Breast epithelium (tissue), 4 donors: ENCODE measurements at regions not wholly inside any gene's neighbourhood (a gene's known extent, or its start where the extent isn't known, plus 50 kb on each side); places are given as distances from the start of the nearest gene placed in this dataset.

ENCODE experiments used
- DNase-seq, 2 donors: peaks; one replicate each; pipeline ENCODE4 v3.0.0-alpha.2; 2019; ENCODE audit warnings: low spot score in 2 of 2
- H3K27ac ChIP-seq, 2 donors: fragments of 200-600 bp; sonication (generic) in 1 of 2; one replicate each; pipeline ENCODE4 v1.5.1; 2016 to 2019; ENCODE audit warnings: mild to moderate bottlenecking in 1 of 2
- H3K27me3 ChIP-seq, 2 donors: fragments of 200-600 bp; sonication (generic) in 1 of 2; one replicate each; pipeline versions ENCODE4 v1.5.1 to v1.6.0; 2017 to 2019; ENCODE audit warnings: control low read depth in 1 of 2, mild to moderate bottlenecking in 1 of 2
- H3K36me3 ChIP-seq: fragments of 200-600 bp; one replicate; pipeline ENCODE4 v1.5.1; 2019
- H3K4me1 ChIP-seq, 2 donors: fragments of 200-600 bp; sonication (generic); one replicate each; pipeline ENCODE4 v1.5.1; 2016 to 2019; ENCODE audit warnings: control low read depth in 1 of 2
- H3K4me3 ChIP-seq, 3 donors: fragments of 200-600 bp; sonication (generic); 1 replicate in 2 of 3; 2 replicates in 1 of 3; pipeline ENCODE4 v1.5.1; 2016 to 2019; ENCODE audit warnings: mild to moderate bottlenecking in 3 of 3, moderate library complexity in 2 of 3
- H3K9me3 ChIP-seq, 2 donors: fragments of 200-600 bp; sonication (generic) in 1 of 2; one replicate each; pipeline ENCODE4 v1.5.1; 2016 to 2019; ENCODE audit warnings: control low read depth in 1 of 2
- POLR2A ChIP-seq: fragments of 450-650 bp; IDR thresholded peaks from one replicate; pipeline ENCODE4 v1.6.1; 2016; ENCODE audit warnings: antibody characterized with exemption, mild to moderate bottlenecking, moderate library complexity
- POLR2AphosphoS5 ChIP-seq, 3 donors: sonication (generic); formaldehyde crosslinking; IDR thresholded peaks; one replicate each; pipeline ENCODE4 v1.6.1; 2017; ENCODE audit warnings: antibody characterized with exemption in 3 of 3
- intact Hi-C: fragments of 100-400 bp; cut with DNase I; formaldehyde crosslinking; loops from one replicate; pipeline ENCODE4 v1.15.1; 2023; ENCODE audit warnings: low total_unique reads
- TF ChIP-seq, protein P1 (sequence below), 3 donors: fragments of 450-650 bp; IDR thresholded peaks; one replicate each; pipeline ENCODE4 v1.5.1; 2016 to 2017; ENCODE audit warnings: antibody characterized with exemption in 3 of 3, mild to moderate bottlenecking in 3 of 3, moderate library complexity in 3 of 3

DNA sequence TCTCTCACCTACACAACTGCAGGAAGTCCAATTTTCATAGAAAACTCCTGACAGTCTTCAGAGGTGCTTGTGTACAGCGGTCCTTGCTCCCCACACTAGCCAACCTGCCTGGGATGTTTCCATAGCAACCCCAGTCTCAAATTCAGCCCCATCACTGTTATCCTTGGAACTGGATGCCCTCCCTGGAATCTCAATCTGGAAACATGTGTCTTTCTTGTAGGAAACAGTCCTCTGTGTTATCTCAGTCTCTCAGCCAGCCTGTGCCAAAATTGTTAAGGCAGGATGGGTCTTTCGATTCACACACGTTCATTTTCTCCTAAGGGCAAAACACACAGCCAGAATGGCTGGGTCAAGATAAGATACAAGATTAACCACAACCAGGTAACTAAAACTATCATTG is 295.5 kb upstream of the RND3 start:
- TF ChIP-seq, protein P1, sequence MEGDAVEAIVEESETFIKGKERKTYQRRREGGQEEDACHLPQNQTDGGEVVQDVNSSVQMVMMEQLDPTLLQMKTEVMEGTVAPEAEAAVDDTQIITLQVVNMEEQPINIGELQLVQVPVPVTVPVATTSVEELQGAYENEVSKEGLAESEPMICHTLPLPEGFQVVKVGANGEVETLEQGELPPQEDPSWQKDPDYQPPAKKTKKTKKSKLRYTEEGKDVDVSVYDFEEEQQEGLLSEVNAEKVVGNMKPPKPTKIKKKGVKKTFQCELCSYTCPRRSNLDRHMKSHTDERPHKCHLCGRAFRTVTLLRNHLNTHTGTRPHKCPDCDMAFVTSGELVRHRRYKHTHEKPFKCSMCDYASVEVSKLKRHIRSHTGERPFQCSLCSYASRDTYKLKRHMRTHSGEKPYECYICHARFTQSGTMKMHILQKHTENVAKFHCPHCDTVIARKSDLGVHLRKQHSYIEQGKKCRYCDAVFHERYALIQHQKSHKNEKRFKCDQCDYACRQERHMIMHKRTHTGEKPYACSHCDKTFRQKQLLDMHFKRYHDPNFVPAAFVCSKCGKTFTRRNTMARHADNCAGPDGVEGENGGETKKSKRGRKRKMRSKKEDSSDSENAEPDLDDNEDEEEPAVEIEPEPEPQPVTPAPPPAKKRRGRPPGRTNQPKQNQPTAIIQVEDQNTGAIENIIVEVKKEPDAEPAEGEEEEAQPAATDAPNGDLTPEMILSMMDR (IDR thresholded peaks at IDR 0.05) = no peak
- Histone ChIP-seq H3K36me3 (no peaks in the 10 kb centered on the region), H3K27ac (no peak overlapping the region), H3K27me3 (no peaks in the 10 kb centered on the region), H3K4me3 (no peak overlapping the region), H3K9me3 (no peaks in the 10 kb centered on the region), H3K4me1 (no peaks in the 10 kb centered on the region)
- no peak for DNase-seq
- intact Hi-C loops = no loop called here

DNA sequence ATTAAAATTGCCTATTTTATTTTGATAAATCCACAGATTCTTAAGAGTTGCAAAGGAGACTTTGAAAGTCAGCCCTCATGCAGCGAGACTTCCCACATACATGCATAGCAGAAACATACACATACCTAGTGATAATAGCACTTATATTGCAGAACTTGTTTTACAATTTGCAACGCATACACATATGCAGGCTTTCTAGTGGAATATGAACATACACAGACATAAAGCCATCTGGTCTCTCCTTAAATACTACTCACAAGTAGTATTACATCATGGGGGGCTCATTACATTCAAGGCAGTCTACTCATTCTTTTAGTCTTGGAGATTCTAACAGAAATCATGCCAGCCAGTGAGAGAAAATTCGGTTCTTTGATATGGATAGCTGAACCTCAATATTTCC is 295.1 kb upstream of the RND3 start:
- Histone ChIP-seq H3K4me3 (no peak overlapping the region), H3K9me3 (no peaks in the 10 kb centered on the region), H3K27ac (no peak overlapping the region), H3K36me3 (no peaks in the 10 kb centered on the region), H3K27me3 (no peaks in the 10 kb centered on the region), H3K4me1 (no peaks in the 10 kb centered on the region)
- TF ChIP-seq, protein P1 (IDR thresholded peaks at IDR 0.05) = no peak
- TF ChIP-seq POLR2AphosphoS5 (IDR thresholded peaks at IDR 0.05) (no peak), POLR2A (no peak)
- no peak for DNase-seq
- intact Hi-C loops = no loop called here

DNA sequence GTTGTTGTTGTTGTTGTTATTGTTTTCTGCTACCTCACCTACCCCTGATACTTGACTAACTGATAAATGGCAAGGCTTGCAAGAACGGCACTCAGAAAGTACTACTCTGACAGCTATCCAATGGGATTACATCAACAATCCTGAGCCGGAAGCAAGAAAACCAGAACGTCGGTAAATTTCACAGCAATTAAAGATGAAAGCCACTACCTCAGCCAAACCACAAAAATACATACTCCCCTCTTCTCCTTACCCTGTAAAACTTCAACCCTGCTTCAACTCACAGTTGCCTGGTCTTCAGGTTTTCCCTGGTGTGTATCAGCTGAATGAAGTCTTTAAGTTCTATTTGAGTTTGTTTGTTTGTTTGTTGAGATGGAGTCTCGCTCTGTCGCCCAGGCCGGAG is 293.7 kb upstream of the RND3 start:
- Histone ChIP-seq H3K4me1 (no peaks in the 10 kb centered on the region), H3K27me3 (no peaks in the 10 kb centered on the region), H3K27ac (no peak overlapping the region), H3K4me3 (no peak overlapping the region), H3K36me3 (no peaks in the 10 kb centered on the region), H3K9me3 (no peaks in the 10 kb centered on the region)
- TF ChIP-seq, protein P1 (IDR thresholded peaks at IDR 0.05) = no peak
- TF ChIP-seq POLR2A (no peak), POLR2AphosphoS5 (IDR thresholded peaks at IDR 0.05) (no peak)
- intact Hi-C loops = no loop called here
- DNase-seq = no peak

DNA sequence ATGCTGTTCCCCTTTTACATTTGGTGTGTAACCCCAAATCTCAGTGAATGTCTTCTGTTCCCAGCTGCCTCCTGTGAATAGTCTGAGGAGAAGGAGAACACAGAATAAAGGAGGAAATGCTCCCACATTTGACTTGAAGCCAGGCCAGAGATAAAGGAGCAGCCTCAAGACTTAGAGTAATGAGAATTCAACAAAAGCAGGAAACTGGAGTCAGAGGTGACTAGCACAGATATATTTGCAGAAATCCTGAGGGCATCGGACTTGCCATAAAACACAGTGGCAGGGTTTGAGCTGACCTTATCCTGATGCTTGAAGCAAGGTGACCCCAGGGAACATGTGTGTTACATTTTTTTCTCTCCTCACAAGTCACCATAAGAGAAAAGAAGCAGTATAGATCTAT is 291.4 kb upstream of the RND3 start:
- no peak overlapping the region for H3K27ac ChIP-seq

DNA sequence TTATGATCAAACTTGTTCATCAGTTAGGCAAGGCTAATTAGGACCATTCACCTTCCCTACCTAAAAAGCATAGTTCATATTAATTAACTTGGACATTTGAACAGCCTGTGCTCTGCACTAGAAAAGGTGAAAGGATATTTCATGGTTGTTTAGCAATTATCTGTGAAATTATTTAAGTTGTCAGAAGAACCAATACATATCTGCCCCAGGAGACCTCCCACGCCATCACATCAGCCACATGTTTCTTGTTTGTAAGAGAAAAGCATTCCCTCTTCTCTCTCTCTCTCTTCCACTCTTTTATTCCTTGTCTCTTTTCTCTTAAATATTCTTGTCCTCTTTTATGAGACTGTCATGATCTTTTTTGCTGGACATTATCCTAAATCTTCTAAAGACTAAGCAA is 282.0 kb upstream of the RND3 start:
- Histone ChIP-seq H3K27me3 (no peaks in the 10 kb centered on the region), H3K36me3 (no peaks in the 10 kb centered on the region)

More for the DNA sequence above, 291.4 kb upstream of the RND3 start:
- H3K27me3 ChIP-seq = no peaks in the 10 kb centered on the region
- DNase-seq = no peak
- H3K4me3 ChIP-seq = no peak overlapping the region
- TF ChIP-seq POLR2A = no peak
- no peak for TF ChIP-seq POLR2AphosphoS5 (IDR thresholded peaks at IDR 0.05)
- TF ChIP-seq, protein P1 (IDR thresholded peaks at IDR 0.05) = no peak
- H3K36me3 ChIP-seq = no peaks in the 10 kb centered on the region
- intact Hi-C loops = no loop called here
- H3K9me3 ChIP-seq = no peaks in the 10 kb centered on the region
- no peaks in the 10 kb centered on the region for H3K4me1 ChIP-seq

More for the DNA sequence above, 282.0 kb upstream of the RND3 start:
- H3K4me1 ChIP-seq = no peaks in the 10 kb centered on the region
- no peak for DNase-seq
- no peak overlapping the region for H3K4me3 ChIP-seq
- TF ChIP-seq, protein P1 (IDR thresholded peaks at IDR 0.05) = no peak
- TF ChIP-seq POLR2A = no peak
- no peak for TF ChIP-seq POLR2AphosphoS5 (IDR thresholded peaks at IDR 0.05)
- intact Hi-C loops = no loop called here
- no peaks in the 10 kb centered on the region for H3K9me3 ChIP-seq
- no peak overlapping the region for H3K27ac ChIP-seq
